Esophagus (tissue), 2 donors: ENCODE measurements at regions not wholly inside any gene's neighbourhood (a gene's known extent, or its start where the extent isn't known, plus 50 kb on each side); places are given as distances from the start of the nearest gene placed in this dataset.

Source experiments
- H3K27ac ChIP-seq, 2 donors: one replicate each; pipeline ENCODE4 v1.5.1; 2013; ENCODE audit warnings: low read depth in 2 of 2, mild to moderate bottlenecking in 2 of 2, inconsistent platforms in 1 of 2, low read length in 1 of 2, moderate library complexity in 1 of 2
- H3K27me3 ChIP-seq, 2 donors: one replicate each; pipeline ENCODE4 v1.6.1; 2013; ENCODE audit warnings: low read length in 2 of 2, control low read depth in 1 of 2, mild to moderate bottlenecking in 1 of 2; ENCODE audit not compliant: insufficient read depth in 2 of 2, control insufficient read depth in 1 of 2
- H3K36me3 ChIP-seq, 2 donors: one replicate each; pipeline ENCODE4 v1.6.1; 2013; ENCODE audit warnings: low read length in 1 of 2; ENCODE audit not compliant: control insufficient read depth in 2 of 2, insufficient read depth in 2 of 2
- H3K4me1 ChIP-seq, 2 donors: one replicate each; pipeline ENCODE4 v1.6.1; 2013; ENCODE audit warnings: low read length in 1 of 2; ENCODE audit not compliant: control insufficient read depth in 2 of 2, insufficient read depth in 2 of 2
- H3K4me3 ChIP-seq, 2 donors: one replicate each; pipeline ENCODE4 v1.5.1; 2013; ENCODE audit warnings: low read length in 2 of 2, mild to moderate bottlenecking in 2 of 2, low read depth in 1 of 2, moderate library complexity in 1 of 2
- H3K9me3 ChIP-seq, 2 donors: one replicate each; pipeline ENCODE4 v1.6.1; 2013; ENCODE audit warnings: mild to moderate bottlenecking in 2 of 2, low read depth in 1 of 2, low read length in 1 of 2, moderate library complexity in 1 of 2; ENCODE audit not compliant: control insufficient read depth in 2 of 2, insufficient read depth in 1 of 2
- WGBS, 2 donors: extraction: QIAGEN DNeasy Blood & Tissue Kit; methylation state at CpG; one replicate each; pipeline ENCODE4 v1.1.7; 2013; 5-methylcytosine and 5-hydroxymethylcytosine counted together
- donor health status: healthy with polysubstance abuse.
- donor health status: Bipolar disorder and iron deficiency.

DNA sequence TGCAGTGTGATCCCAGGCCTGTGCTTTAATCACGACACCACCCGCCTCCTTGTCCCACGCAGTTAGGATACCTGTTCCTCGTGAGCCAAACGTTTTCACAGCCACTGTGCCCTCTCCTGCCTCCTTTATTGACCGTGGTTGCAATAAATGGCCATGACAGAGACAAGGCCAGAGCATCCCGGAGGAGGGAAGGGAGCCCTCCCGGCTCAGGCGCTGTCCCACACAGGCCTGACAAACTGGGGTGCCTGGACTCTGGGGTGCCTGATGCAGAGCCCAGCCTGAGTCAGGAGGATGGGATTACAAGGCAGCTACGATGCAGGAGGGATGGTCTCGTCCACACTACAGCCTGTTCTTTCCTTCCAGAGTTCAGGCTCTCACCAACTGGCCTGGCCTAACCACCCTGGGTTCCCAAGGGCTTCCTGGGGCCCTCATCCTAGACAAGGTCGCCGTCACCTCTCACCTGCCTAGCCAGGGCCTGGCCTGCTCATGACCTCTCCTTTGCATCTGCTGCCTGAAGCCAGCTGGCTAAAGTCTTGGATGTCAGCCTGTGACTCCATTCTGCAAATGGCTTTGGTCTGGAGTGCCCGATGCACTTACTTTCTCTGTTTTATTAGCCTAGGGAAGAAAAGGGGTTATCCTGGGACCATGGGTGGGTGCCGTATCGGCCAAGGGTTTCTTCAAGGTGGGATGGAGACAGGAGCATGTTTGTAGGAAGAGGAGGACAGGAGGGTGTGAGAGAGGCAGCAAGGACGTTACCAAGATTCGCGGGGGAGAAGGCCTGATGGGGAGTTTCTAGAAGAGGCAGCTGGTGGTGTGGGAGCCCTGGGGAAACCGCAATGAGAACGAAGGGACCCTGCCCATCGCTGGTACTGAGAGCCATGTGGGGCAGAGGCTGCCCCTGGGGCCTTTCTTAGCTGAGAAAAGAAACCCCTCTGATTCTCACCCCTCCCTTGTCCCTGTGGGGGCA, 234.3 kb upstream of the TNRC6C start:
- Histone ChIP-seq H3K27ac (no peak overlapping the region), H3K27me3 (no peaks in the 10 kb centered on the region), H3K9me3 (no peaks in the 10 kb centered on the region), H3K36me3 (no peaks in the 10 kb centered on the region), H3K4me1 (peaks cover 0 to 4% of the 10 kb centered on the region in 2 donors), H3K4me3 (no peak overlapping the region)
- 82 to 84% methylated on average over 22 of the region's 22 CpGs for WGBS, 2 donors

DNA sequence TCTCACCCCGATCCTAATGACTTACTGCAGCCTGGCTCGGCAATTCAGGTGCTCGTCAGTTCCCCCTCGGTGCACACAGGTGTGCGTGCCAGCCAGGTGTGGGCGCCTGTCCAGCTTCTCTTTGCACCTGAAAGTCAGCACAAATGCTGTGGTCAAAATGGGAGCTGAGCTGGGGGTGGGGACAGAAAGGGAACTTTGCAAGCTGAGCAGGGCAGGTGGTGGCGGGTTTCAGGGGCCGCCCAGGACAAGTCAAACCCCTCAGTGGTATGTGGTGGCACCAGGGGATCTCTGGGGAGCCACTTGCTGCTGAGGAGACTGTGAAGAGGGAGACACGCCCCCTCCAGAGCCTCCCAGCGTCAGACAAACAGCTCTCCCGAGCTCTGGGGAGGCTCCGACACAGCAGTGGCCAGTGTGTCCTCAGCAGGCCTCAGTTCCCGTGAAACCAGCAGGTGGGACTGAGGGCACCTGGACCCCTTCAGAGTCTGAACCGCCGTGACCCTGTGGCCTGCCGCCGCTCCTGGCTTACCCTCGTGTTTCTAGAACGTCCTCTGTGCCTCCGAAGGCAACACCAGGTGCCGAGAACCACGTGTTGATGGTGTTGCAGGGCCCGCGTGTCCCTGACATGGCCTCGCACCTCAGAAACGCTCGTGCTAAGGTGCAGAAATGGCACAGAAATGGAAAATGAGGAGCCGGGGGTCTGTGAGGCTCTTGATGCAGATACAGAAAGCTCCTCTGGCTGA, 233.5 kb upstream of the TNRC6C start:
- Histone ChIP-seq H3K27ac (no peak overlapping the region), H3K9me3 (no peaks in the 10 kb centered on the region), H3K27me3 (no peaks in the 10 kb centered on the region), H3K4me1 (peaks cover 0 to 4% of the 10 kb centered on the region in 2 donors), H3K36me3 (no peaks in the 10 kb centered on the region), H3K4me3 (no peak overlapping the region)
- WGBS, 2 donors = 73 to 78% methylated on average over 28 of the region's 28 CpGs

DNA sequence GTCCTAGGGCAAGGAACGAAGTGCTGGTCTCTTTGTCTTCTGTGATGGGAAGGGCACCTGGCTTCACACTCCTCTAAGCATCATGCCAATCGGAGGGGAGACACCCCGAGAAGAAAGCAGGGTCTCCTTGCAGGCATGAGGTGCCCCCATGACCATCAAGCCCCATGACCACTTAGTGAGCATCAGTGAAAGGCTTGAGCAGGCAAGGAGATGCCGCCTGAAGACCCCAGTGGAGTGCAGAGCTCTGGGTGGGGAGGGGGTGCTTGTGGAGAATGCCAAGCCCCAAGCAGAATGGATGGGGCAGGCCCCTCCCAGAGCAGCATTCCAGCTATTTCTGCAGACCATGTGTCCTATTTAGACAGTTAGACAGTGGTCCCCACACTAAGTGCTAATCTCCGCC, 232.7 kb upstream of the TNRC6C start:
- no peak overlapping the region for H3K27ac ChIP-seq
- no peaks in the 10 kb centered on the region for H3K9me3 ChIP-seq
- WGBS, 2 donors = 89 to 91% methylated on average over 5 of the region's 5 CpGs
- no peaks in the 10 kb centered on the region for H3K27me3 ChIP-seq
- no peaks in the 10 kb centered on the region for H3K36me3 ChIP-seq
- H3K4me3 ChIP-seq = no peak overlapping the region
- peaks cover 0 to 4% of the 10 kb centered on the region in 2 donors for H3K4me1 ChIP-seq

DNA sequence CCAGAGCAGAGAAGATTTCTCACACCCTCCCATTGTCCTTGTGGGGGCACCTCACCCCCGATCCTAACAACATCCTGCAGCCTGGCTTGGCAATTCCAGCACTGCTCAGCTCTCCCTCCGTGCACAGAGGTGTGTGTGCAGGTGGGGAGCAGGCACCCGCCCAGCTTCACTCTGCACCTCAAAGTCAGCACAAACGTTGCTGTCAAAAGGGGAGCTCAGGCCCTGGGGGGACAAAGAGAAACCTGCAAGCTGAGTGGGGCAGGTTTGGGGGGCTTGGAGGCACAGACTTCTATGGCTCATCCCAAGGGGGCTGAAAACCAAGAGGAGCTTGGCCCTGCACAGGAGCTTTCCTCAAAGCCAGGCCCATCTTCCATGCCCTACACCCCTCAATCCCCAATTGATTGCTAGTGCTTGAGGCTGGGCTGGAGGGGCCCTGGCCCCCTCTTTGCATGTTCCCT, 231.9 kb upstream of the TNRC6C start:
- peaks cover 0 to 4% of the 10 kb centered on the region in 2 donors for H3K4me1 ChIP-seq
- no peaks in the 10 kb centered on the region for H3K9me3 ChIP-seq
- H3K27me3 ChIP-seq = no peaks in the 10 kb centered on the region
- no peaks in the 10 kb centered on the region for H3K36me3 ChIP-seq
- H3K27ac ChIP-seq = no peak overlapping the region
- no peak overlapping the region for H3K4me3 ChIP-seq
- 65 to 71% methylated on average over 4 of the region's 4 CpGs for WGBS, 2 donors

DNA sequence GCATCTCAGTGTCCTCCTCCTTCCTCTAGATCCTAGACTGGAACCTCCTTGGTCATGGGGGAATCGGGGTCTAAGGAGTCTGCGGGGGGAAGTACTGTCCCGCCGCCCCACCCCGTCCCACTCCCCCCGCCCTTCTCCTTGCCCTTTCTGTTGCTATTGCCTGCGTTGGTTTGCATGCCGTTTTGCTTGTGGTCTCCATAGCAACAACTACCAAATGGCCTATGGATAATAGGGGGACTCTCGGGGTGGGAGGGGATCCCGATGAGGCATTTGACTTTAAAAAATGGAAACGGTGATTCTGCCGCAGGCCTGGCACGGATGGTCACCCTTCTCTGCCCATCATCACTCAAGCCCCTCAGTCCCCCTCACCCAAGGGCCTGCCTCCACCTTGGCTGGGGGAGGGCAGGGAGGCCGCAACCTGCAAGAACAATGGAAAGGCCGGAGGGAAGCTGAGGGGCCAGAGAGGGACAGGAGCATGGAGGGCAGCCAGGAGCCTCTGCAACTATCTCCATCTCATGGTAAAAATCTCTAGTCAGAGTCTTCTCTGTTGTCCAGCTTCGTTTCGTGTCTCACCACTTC, 231.4 kb upstream of the TNRC6C start:
- Histone ChIP-seq H3K27ac (peak overlapping the region; percentile 61 to 63), H3K4me1 (peaks cover 0 to 4% of the 10 kb centered on the region in 2 donors), H3K9me3 (no peaks in the 10 kb centered on the region), H3K4me3 (no peak overlapping the region), H3K27me3 (no peaks in the 10 kb centered on the region), H3K36me3 (no peaks in the 10 kb centered on the region)
- WGBS, 2 donors = 74 to 81% methylated on average over 17 of the region's 17 CpGs

DNA sequence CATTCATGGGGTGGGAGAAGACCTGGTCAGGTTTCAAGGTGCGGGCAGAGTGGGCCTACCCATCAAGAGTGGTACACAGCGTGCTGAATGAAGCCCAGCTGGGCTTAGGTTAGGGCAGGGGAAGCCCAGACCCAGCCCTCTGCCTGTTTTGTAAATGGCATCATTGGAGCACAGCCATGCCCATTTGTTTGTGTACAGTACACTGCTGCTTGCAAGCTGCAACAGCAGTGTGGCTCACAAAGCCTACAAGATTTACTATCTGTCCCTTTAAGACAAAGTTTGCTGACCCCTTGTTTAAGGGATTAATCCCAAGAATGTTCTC, 230.1 kb upstream of the TNRC6C start:
- Histone ChIP-seq H3K27ac (peak overlapping the region in 1 of 2 donors; percentile 61), H3K27me3 (no peaks in the 10 kb centered on the region), H3K9me3 (peaks cover 0 to 2% of the 10 kb centered on the region in 2 donors), H3K4me3 (no peak overlapping the region), H3K36me3 (no peaks in the 10 kb centered on the region), H3K4me1 (peaks cover 0 to 4% of the 10 kb centered on the region in 2 donors)
- 85 to 89% methylated on average over 2 of the region's 2 CpGs for WGBS, 2 donors

DNA sequence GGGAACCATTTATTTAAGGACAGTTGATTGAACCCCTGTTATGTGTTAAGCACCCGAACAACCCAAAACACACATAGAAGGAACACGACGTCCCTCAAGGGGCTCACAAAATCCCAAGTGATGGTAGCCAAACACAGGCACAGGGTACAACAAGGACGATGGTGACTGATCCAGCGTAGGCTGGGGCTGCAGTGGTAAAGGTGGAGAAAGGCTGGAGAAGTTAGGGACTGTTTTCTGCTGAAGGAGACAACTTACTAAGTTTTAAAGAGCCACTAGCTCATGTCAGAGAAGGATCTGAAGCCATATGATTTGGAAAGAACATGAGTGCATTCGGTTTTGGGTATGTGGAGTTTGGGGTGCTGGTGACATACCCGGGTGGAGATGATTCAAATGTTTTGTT, 229.6 kb upstream of the TNRC6C start:
- H3K27ac ChIP-seq = no peak overlapping the region
- H3K27me3 ChIP-seq = no peaks in the 10 kb centered on the region
- 86 to 87% methylated on average over 7 of the region's 7 CpGs for WGBS, 2 donors
- H3K4me1 ChIP-seq = peaks cover 0 to 4% of the 10 kb centered on the region in 2 donors
- H3K9me3 ChIP-seq = peaks cover 0 to 2% of the 10 kb centered on the region in 2 donors
- H3K4me3 ChIP-seq = no peak overlapping the region
- H3K36me3 ChIP-seq = no peaks in the 10 kb centered on the region

DNA sequence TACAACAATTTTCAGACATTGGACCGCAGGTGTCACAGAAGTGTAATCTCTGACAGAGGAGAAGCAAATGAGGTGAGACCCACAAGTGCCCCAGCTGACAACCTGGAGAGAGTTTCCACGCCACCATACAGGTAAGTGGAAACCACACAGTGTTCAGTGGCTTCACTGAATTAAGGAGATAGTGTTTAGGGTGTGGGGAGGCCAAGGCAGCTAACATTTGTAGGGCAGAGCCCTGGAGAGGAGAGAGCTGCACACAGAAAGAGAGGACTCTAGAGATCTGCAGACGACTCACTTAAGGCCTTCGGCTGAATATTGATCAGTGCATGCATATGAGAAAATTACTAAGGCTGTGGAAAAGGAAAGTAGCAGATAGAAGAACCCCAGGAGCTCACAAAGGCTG, 228.9 kb upstream of the TNRC6C start:
- Histone ChIP-seq H3K4me3 (no peak overlapping the region), H3K36me3 (no peaks in the 10 kb centered on the region), H3K27me3 (no peaks in the 10 kb centered on the region), H3K27ac (no peak overlapping the region), H3K4me1 (peaks cover 0 to 9% of the 10 kb centered on the region in 2 donors), H3K9me3 (peaks cover 0 to 5% of the 10 kb centered on the region in 2 donors)
- 75 to 88% methylated on average over 4 of the region's 4 CpGs for WGBS, 2 donors

DNA sequence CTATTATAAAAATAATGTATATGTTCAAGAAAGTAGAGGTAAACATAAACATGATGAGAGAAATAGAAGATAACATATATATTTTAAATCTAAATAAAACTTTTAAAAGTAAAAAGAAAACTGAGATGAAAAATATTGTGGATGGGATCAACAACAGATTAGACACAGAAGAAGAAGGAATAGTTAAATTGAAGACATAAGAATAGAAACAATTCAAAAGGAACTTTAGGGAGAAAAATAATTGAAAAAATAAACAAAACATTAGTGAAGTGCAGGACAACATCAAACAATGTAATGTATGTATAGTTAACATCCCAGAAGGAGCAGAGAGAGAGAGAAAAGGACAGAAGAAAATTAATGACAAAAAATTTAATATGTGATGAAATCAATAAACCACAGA, 228.1 kb upstream of the TNRC6C start:
- Histone ChIP-seq H3K4me3 (no peak overlapping the region), H3K27me3 (no peaks in the 10 kb centered on the region), H3K9me3 (peaks cover 0 to 5% of the 10 kb centered on the region in 2 donors), H3K27ac (no peak overlapping the region), H3K36me3 (no peaks in the 10 kb centered on the region), H3K4me1 (peaks cover 4 to 9% of the 10 kb centered on the region in 2 donors)
